Sciatic nerve (tissue), 2 donors: ENCODE measurements at regions not wholly inside any gene's neighbourhood (a gene's known extent, or its start where the extent isn't known, plus 50 kb on each side); places are given as distances from the start of the nearest gene placed in this dataset.

Experiments used
- ATAC-seq: fragments of 200-7000 bp; cut with Tn5 transposase; one replicate; pipeline ENCODE4 v1.9.1; 2020; ENCODE audit warnings: mild to moderate bottlenecking, moderate library complexity
- DNase-seq: peaks from one replicate; pipeline ENCODE4 v3.0.0-alpha.2; 2020; ENCODE audit warnings: low spot score
- intact Hi-C: fragments of 100-400 bp; cut with DNase I; formaldehyde crosslinking; loops from one replicate; pipeline ENCODE4 v1.14.2; 2022
- donor health status: DM: no; HTN: no; CAD: no.
- donor health status: DM: no; HTN: no; CAD: no.

- DNase-seq (no peak), ATAC-seq (no peak)
- intact Hi-C loops, result no loop called here
Observed at GRCh38 chr9:84393266-84393950, 52.9 kb upstream of the SLC28A3 start.

GRCh38 chr9:84394036-84394435 lies 53.5 kb upstream of the SLC28A3 start:
- no peak for ATAC-seq
- intact Hi-C loops, result no loop called here
- DNase-seq, result no peak

- peak; percentile 82 for DNase-seq
- ATAC-seq, result peak; percentile 87
- intact Hi-C loops, result no loop called here
Observed at GRCh38 chr9:84397151-84397728, 56.7 kb upstream of the SLC28A3 start.

- intact Hi-C loops, result no loop called here
- DNase-seq, result no peak
- peak; percentile 24 for ATAC-seq
Observed at GRCh38 chr9:84397822-84398221, 57.3 kb upstream of the SLC28A3 start.

GRCh38 chr9:84402517-84402916 lies 62.0 kb upstream of the SLC28A3 start:
- intact Hi-C loops, result no loop called here
- no peak for DNase-seq
- no peak for ATAC-seq

- ATAC-seq (no peak), DNase-seq (no peak)
- intact Hi-C loops, result no loop called here
Observed at GRCh38 chr9:84403288-84403687, 62.7 kb upstream of the SLC28A3 start.

GRCh38 chr9:84404095-84404686 lies 63.6 kb upstream of the SLC28A3 start:
- DNase-seq (no peak), ATAC-seq (no peak)
- intact Hi-C loops, result no loop called here

- DNase-seq (no peak), ATAC-seq (no peak)
- intact Hi-C loops, result no loop called here
Observed at GRCh38 chr9:84405667-84406066, 65.1 kb upstream of the SLC28A3 start.

GRCh38 chr9:84408416-84408815 lies 67.9 kb upstream of the SLC28A3 start:
- intact Hi-C loops, result no loop called here
- DNase-seq, result no peak
- ATAC-seq, result no peak

GRCh38 chr9:84411683-84412267 lies 71.2 kb upstream of the SLC28A3 start:
- intact Hi-C loops, result no loop called here
- ATAC-seq (peak; percentile 39), DNase-seq (no peak)

- intact Hi-C loops, result no loop called here
- ATAC-seq (no peak), DNase-seq (no peak)
Observed at GRCh38 chr9:84412654-84413053, 72.1 kb upstream of the SLC28A3 start.

- intact Hi-C loops, result no loop called here
- DNase-seq (no peak), ATAC-seq (no peak)
Observed at GRCh38 chr9:84413301-84413700, 72.7 kb upstream of the SLC28A3 start.

- intact Hi-C loops, result no loop called here
- DNase-seq (no peak), ATAC-seq (no peak)
Observed at GRCh38 chr9:84419031-84419602, 78.6 kb upstream of the SLC28A3 start.

- no peak for DNase-seq
- intact Hi-C loops, result no loop called here
- no peak for ATAC-seq
Observed at GRCh38 chr9:84424931-84425330, 84.4 kb upstream of the SLC28A3 start.

GRCh38 chr9:84432746-84433145 lies 92.2 kb upstream of the SLC28A3 start:
- DNase-seq, result no peak
- intact Hi-C loops, result no loop called here
- no peak for ATAC-seq

GRCh38 chr9:84435902-84436301 lies 95.3 kb upstream of the SLC28A3 start:
- ATAC-seq (no peak), DNase-seq (no peak)
- intact Hi-C loops, result no loop called here

- ATAC-seq (peak; percentile 60), DNase-seq (no peak)
- intact Hi-C loops, result no loop called here
Observed at GRCh38 chr9:84436386-84437109, 96.0 kb upstream of the SLC28A3 start.

GRCh38 chr9:84438391-84438790 lies 97.8 kb upstream of the SLC28A3 start:
- intact Hi-C loops, result no loop called here
- DNase-seq, result no peak
- ATAC-seq, result no peak

GRCh38 chr9:84439250-84439649 lies 98.7 kb upstream of the SLC28A3 start:
- DNase-seq, result no peak
- intact Hi-C loops, result no loop called here
- ATAC-seq, result no peak
